GM21381 (cell line): ENCODE measurements at regions not wholly inside any gene's neighbourhood (a gene's known extent, or its start where the extent isn't known, plus 50 kb on each side); places are given as distances from the start of the nearest gene placed in this dataset.
"Not testable (repeated sequence)": the region's sequence is repeated elsewhere in the genome, so short reads cannot be mapped to it uniquely, and the experiment has no call there.

Experiments used
- ATAC-seq: cut with Tn5 transposase; IDR thresholded peaks from one replicate; pipeline ENCODE4 v1.9.1; 2021; ENCODE audit warnings: mild to moderate bottlenecking, moderate library complexity; ENCODE audit not compliant: unreplicated experiment

GRCh38 chr6:14763139-14763538 lies 482.7 kb upstream of the JARID2 start:
- no peak for ATAC-seq

- no peak for ATAC-seq
These were observed 482.3 kb upstream of the JARID2 start for GRCh38 chr6:14763616-14764015.

GRCh38 chr6:14765106-14765505 lies 480.8 kb upstream of the JARID2 start:
- no peak for ATAC-seq

- ATAC-seq = no peak
These were observed 480.0 kb upstream of the JARID2 start for GRCh38 chr6:14765721-14766390.

GRCh38 chr6:14766391-14766994 lies 479.4 kb upstream of the JARID2 start:
- no peak for ATAC-seq

- ATAC-seq = no peak
These were observed 478.6 kb upstream of the JARID2 start for GRCh38 chr6:14767226-14767625.

GRCh38 chr6:14770040-14770439 lies 475.8 kb upstream of the JARID2 start:
- no peak for ATAC-seq

- ATAC-seq = no peak
These were observed 475.3 kb upstream of the JARID2 start for GRCh38 chr6:14770572-14770971.

GRCh38 chr6:14771016-14771415 lies 474.9 kb upstream of the JARID2 start:
- ATAC-seq = no peak

- ATAC-seq = no peak
These were observed 473.7 kb upstream of the JARID2 start for GRCh38 chr6:14772188-14772587.

- ATAC-seq = no peak
These were observed 470.3 kb upstream of the JARID2 start for GRCh38 chr6:14775528-14775927.

- ATAC-seq = no peak
These were observed 469.6 kb upstream of the JARID2 start for GRCh38 chr6:14776307-14776706.

GRCh38 chr6:14781772-14782525 lies 463.9 kb upstream of the JARID2 start:
- no peak for ATAC-seq

- not testable (repeated sequence) for ATAC-seq
These were observed 462.9 kb upstream of the JARID2 start for GRCh38 chr6:14782921-14783464.

- ATAC-seq = no peak
These were observed 462.3 kb upstream of the JARID2 start for GRCh38 chr6:14783594-14783993.

- ATAC-seq = no peak
These were observed 461.0 kb upstream of the JARID2 start for GRCh38 chr6:14784596-14785492.

GRCh38 chr6:14785493-14785790 lies 460.4 kb upstream of the JARID2 start:
- no peak for ATAC-seq

GRCh38 chr6:14786008-14786407 lies 459.9 kb upstream of the JARID2 start:
- ATAC-seq = no peak

GRCh38 chr6:14786455-14786854 lies 459.4 kb upstream of the JARID2 start:
- ATAC-seq = no peak

GRCh38 chr6:14787250-14787649 lies 458.6 kb upstream of the JARID2 start:
- ATAC-seq = no peak

GRCh38 chr6:14787677-14788076 lies 458.2 kb upstream of the JARID2 start:
- no peak for ATAC-seq
